ENCODE measurements at regions not wholly inside any gene's neighbourhood (a gene's known extent, or its start where the extent isn't known, plus 50 kb on each side); places are given as distances from the start of the nearest gene placed in this dataset.

DNA sequence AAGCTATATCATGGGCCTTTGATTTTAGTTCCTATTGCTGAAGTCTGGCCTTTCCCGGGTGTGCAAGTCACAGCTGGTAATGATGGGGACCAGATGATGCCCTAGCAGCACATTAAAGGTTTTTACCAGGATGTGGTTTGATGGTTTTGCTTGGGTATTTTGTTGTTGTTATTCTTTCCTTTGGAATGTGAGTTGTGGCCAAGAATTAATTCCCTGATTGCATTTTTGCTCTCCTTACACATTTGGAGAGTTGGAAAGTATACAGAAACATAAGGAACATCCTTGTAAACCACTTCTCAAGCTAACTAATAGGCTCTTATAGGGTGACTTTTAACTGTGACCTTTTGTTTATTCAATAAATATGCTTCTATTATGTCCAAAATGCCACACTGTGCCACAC is 154.1 kb upstream of the MMADHC start:
- TF ChIP-seq EZH2phosphoT487 (IDR thresholded peaks at IDR 0.05; ENCODE audit: low read depth), result no peak
- TF ChIP-seq, protein P1, sequence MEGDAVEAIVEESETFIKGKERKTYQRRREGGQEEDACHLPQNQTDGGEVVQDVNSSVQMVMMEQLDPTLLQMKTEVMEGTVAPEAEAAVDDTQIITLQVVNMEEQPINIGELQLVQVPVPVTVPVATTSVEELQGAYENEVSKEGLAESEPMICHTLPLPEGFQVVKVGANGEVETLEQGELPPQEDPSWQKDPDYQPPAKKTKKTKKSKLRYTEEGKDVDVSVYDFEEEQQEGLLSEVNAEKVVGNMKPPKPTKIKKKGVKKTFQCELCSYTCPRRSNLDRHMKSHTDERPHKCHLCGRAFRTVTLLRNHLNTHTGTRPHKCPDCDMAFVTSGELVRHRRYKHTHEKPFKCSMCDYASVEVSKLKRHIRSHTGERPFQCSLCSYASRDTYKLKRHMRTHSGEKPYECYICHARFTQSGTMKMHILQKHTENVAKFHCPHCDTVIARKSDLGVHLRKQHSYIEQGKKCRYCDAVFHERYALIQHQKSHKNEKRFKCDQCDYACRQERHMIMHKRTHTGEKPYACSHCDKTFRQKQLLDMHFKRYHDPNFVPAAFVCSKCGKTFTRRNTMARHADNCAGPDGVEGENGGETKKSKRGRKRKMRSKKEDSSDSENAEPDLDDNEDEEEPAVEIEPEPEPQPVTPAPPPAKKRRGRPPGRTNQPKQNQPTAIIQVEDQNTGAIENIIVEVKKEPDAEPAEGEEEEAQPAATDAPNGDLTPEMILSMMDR (IDR thresholded peaks at IDR 0.05; ENCODE audit: low read depth, low read length), result no peak
- Histone ChIP-seq H3K27me3 (ENCODE audit: low read depth, low read length) (no peaks in the 10 kb centered on the region), H4K20me1 (ENCODE audit: insufficient read depth, low read length) (no peaks in the 10 kb centered on the region), H3K9me3 (ENCODE audit: insufficient read depth, low read length) (no peaks in the 10 kb centered on the region), H3K4me1 (ENCODE audit: low read length) (no peaks in the 10 kb centered on the region), H3K36me3 (replicated peaks; ENCODE audit: low read depth, low read length) (no peaks in the 10 kb centered on the region), H3K4me3 (ENCODE audit: low read length) (no peak overlapping the region), H3K4me2 (ENCODE audit: low read length) (no peak overlapping the region), H2AFZ (ENCODE audit: low read depth, low read length) (no peak overlapping the region), H3K27ac (ENCODE audit: low read length) (no peak overlapping the region), H3K79me2 (ENCODE audit: low read length) (no peaks in the 10 kb centered on the region), H3K9ac (ENCODE audit: low read length) (no peak overlapping the region)

DNA sequence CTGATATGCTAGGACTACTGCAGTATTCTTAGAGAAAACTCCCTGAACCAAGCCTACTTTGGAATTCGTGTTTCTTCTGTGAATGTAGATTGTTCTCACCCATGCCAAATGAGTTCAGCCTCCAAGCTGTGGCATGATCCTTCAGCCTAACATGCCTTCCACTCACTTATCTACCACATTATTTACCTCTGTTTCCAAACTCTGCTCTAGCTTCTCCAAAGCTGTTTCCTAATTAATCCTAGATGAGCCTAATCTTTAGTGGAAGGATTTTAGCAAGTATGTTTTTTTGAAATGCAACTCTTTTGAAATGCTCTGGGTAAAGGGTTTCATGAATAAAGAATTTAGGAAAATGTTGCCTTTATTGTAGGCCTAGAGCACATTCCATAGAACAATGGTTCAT is 152.9 kb upstream of the MMADHC start:
- Histone ChIP-seq H3K36me3 (replicated peaks; ENCODE audit: low read depth, low read length) (no peaks in the 10 kb centered on the region), H3K4me3 (ENCODE audit: low read length) (no peak overlapping the region), H3K4me2 (ENCODE audit: low read length) (no peak overlapping the region), H3K4me1 (ENCODE audit: low read length) (no peaks in the 10 kb centered on the region), H3K79me2 (ENCODE audit: low read length) (no peaks in the 10 kb centered on the region), H3K9me3 (ENCODE audit: insufficient read depth, low read length) (no peaks in the 10 kb centered on the region), H4K20me1 (ENCODE audit: insufficient read depth, low read length) (no peaks in the 10 kb centered on the region), H3K9ac (ENCODE audit: low read length) (no peak overlapping the region), H3K27me3 (ENCODE audit: low read depth, low read length) (no peaks in the 10 kb centered on the region), H2AFZ (ENCODE audit: low read depth, low read length) (no peak overlapping the region), H3K27ac (ENCODE audit: low read length) (no peak overlapping the region)
- TF ChIP-seq, protein P1 (IDR thresholded peaks at IDR 0.05; ENCODE audit: low read depth, low read length), result no peak
- TF ChIP-seq EZH2phosphoT487 (IDR thresholded peaks at IDR 0.05; ENCODE audit: low read depth), result no peak

- Histone ChIP-seq H4K20me1 (ENCODE audit: insufficient read depth, low read length) (no peaks in the 10 kb centered on the region), H3K4me2 (ENCODE audit: low read length) (no peak overlapping the region), H2AFZ (ENCODE audit: low read depth, low read length) (no peak overlapping the region), H3K79me2 (ENCODE audit: low read length) (no peaks in the 10 kb centered on the region), H3K27ac (ENCODE audit: low read length) (no peak overlapping the region), H3K9ac (ENCODE audit: low read length) (no peak overlapping the region), H3K4me1 (ENCODE audit: low read length) (no peaks in the 10 kb centered on the region), H3K9me3 (ENCODE audit: insufficient read depth, low read length) (no peaks in the 10 kb centered on the region), H3K27me3 (ENCODE audit: low read depth, low read length) (no peaks in the 10 kb centered on the region), H3K4me3 (ENCODE audit: low read length) (no peak overlapping the region), H3K36me3 (replicated peaks; ENCODE audit: low read depth, low read length) (no peaks in the 10 kb centered on the region)
- TF ChIP-seq, protein P1 (IDR thresholded peaks at IDR 0.05; ENCODE audit: low read depth, low read length), result no peak
- TF ChIP-seq EZH2phosphoT487 (IDR thresholded peaks at IDR 0.05; ENCODE audit: low read depth), result no peak
Measured at GRCh38 chr2:149739883-149740265, 152.3 kb upstream of the MMADHC start.

- H3K4me2 ChIP-seq (ENCODE audit: low read length), result no peak overlapping the region
- H3K4me1 ChIP-seq (ENCODE audit: low read length), result no peaks in the 10 kb centered on the region
- H3K79me2 ChIP-seq (ENCODE audit: low read length), result no peaks in the 10 kb centered on the region
- no peak for TF ChIP-seq EZH2phosphoT487 (IDR thresholded peaks at IDR 0.05; ENCODE audit: low read depth)
- H3K27ac ChIP-seq (ENCODE audit: low read length), result no peak overlapping the region
- H3K9me3 ChIP-seq (ENCODE audit: insufficient read depth, low read length), result no peaks in the 10 kb centered on the region
- H2AFZ ChIP-seq (ENCODE audit: low read depth, low read length), result no peak overlapping the region
- H3K9ac ChIP-seq (ENCODE audit: low read length), result no peak overlapping the region
- no peaks in the 10 kb centered on the region for H3K36me3 ChIP-seq (replicated peaks; ENCODE audit: low read depth, low read length)
- no peaks in the 10 kb centered on the region for H3K27me3 ChIP-seq (ENCODE audit: low read depth, low read length)
- H4K20me1 ChIP-seq (ENCODE audit: insufficient read depth, low read length), result no peaks in the 10 kb centered on the region
- H3K4me3 ChIP-seq (ENCODE audit: low read length), result no peak overlapping the region
Measured at GRCh38 chr2:149739171-149739882, 151.8 kb upstream of the MMADHC start.
